Thyroid gland (tissue), 4 donors: ENCODE measurements at regions not wholly inside any gene's neighbourhood (a gene's known extent, or its start where the extent isn't known, plus 50 kb on each side); places are given as distances from the start of the nearest gene placed in this dataset.

Experiments
- DNase-seq, 2 donors: peaks; one replicate each; pipeline ENCODE4 v3.0.0-alpha.2; 2019
- H3K27ac ChIP-seq, 3 donors: fragments of 200-600 bp; sonication (generic); 1 replicate in 2 of 3; 2 replicates in 1 of 3; pipeline ENCODE4 v1.5.1; 2016 to 2019; ENCODE audit warnings: mild to moderate bottlenecking in 1 of 3, moderate library complexity in 1 of 3
- H3K27me3 ChIP-seq: fragments of 200-600 bp; sonication (generic); one replicate; pipeline ENCODE4 v1.5.1; 2019
- H3K36me3 ChIP-seq, 2 donors: fragments of 200-600 bp; sonication (generic); one replicate each; pipeline ENCODE4 v1.5.1; 2016 to 2019
- H3K4me1 ChIP-seq, 2 donors: fragments of 200-600 bp; sonication (generic); one replicate each; pipeline ENCODE4 v1.5.1; 2017 to 2019
- H3K4me3 ChIP-seq, 3 donors: fragments of 200-600 bp; sonication (generic); replicated peaks in 1 of 3; 1 replicate in 2 of 3; 2 replicates in 1 of 3; pipeline ENCODE4 v1.5.1; 2016; ENCODE audit warnings: mild to moderate bottlenecking in 1 of 3
- H3K9me3 ChIP-seq: fragments of 200-600 bp; sonication (generic); one replicate; pipeline ENCODE4 v1.5.1; 2017
- CTCF ChIP-seq, 6 experiments: fragments of 200-600 bp in 3 of 6; fragments of 450-650 bp in 3 of 6; sonication (generic) in 3 of 6; IDR thresholded peaks; one replicate each; pipeline ENCODE4 v1.5.1; 2016 to 2019; ENCODE audit warnings: antibody characterized with exemption in 6 of 6, mild to moderate bottlenecking in 2 of 6, inconsistent platforms in 1 of 6, moderate library complexity in 1 of 6
- POLR2A ChIP-seq, 2 donors: fragments of 450-650 bp; IDR thresholded peaks; one replicate each; pipeline ENCODE4 v1.6.1; 2017; ENCODE audit warnings: antibody characterized with exemption in 2 of 2, mild to moderate bottlenecking in 2 of 2, moderate library complexity in 1 of 2
- WGBS, 2 donors: methylation state at CpG; one replicate each; pipeline ENCODE4 v1.1.5; 2017; 5-methylcytosine and 5-hydroxymethylcytosine counted together
- intact Hi-C: fragments of 100-400 bp; cut with DNase I; formaldehyde crosslinking; loops from one replicate; pipeline ENCODE4 v1.15.1; 2023

DNA sequence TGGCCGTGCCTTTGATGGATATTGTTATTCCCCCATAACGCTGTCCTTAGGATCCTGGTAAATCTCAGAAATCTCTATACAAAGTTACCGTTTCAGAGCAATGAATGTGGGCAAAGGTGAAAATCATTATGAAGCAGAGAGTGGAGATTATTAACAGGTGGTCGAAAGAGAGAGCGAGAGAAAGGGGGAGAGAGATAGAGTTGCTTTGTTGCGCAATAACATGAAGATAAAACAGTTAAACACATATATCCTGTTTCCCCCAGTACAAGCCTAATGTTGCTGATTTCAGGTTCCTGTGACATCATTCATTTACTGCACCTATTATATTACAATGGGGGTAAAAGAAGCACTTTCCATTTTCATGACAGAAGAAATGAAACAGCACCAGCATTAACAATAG, 535.4 kb upstream of the RBFOX1 start:
- TF ChIP-seq CTCF (IDR thresholded peaks at IDR 0.05) (no peak), POLR2A (IDR thresholded peaks at IDR 0.05) (no peak)
- Histone ChIP-seq H3K36me3 (no peaks in the 10 kb centered on the region), H3K4me3 (no peak overlapping the region), H3K4me1 (peaks cover 3 to 6% of the 10 kb centered on the region in 2 donors), H3K27ac (no peak overlapping the region), H3K27me3 (no peaks in the 10 kb centered on the region), H3K9me3 (no peaks in the 10 kb centered on the region)
- no peak for DNase-seq
- intact Hi-C loops = no loop called here
- 76 to 80% methylated on average over 6 of the region's 6 CpGs for WGBS, 2 donors

DNA sequence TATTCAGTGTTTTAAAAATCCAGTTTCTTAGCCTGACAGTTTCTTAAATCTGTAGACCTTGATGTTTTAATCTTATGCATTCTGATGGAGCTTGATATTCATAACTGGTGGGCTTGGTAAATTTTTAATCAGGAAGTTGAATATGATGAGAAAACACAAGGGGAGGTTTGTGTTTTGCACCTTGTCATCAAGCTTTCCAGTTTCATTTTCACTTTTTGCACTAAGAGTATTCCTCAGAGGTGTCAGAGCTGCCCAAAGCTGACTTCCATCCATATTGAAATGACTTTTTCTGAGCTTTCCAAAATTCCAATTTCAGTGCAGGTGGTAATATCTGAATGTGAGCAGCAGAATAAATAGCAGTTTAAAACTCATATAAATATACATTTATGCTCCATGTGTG, 555.0 kb upstream of the RBFOX1 start:
- H3K27me3 ChIP-seq = no peaks in the 10 kb centered on the region
- no peaks in the 10 kb centered on the region for H3K36me3 ChIP-seq
- no peaks in the 10 kb centered on the region for H3K4me1 ChIP-seq
- TF ChIP-seq POLR2A (IDR thresholded peaks at IDR 0.05) = no peak
- TF ChIP-seq CTCF (IDR thresholded peaks at IDR 0.05) = no peak
- intact Hi-C loops = no loop called here
- H3K4me3 ChIP-seq = no peak overlapping the region
- no peaks in the 10 kb centered on the region for H3K9me3 ChIP-seq
- DNase-seq = no peak
- no peak overlapping the region for H3K27ac ChIP-seq

- Histone ChIP-seq H3K36me3 (no peaks in the 10 kb centered on the region), H3K9me3 (no peaks in the 10 kb centered on the region), H3K27ac (no peak overlapping the region), H3K27me3 (no peaks in the 10 kb centered on the region), H3K4me3 (no peak overlapping the region), H3K4me1 (no peaks in the 10 kb centered on the region)
- intact Hi-C loops = no loop called here
- no peak for TF ChIP-seq CTCF (IDR thresholded peaks at IDR 0.05)
- TF ChIP-seq POLR2A (IDR thresholded peaks at IDR 0.05) = no peak
- no peak for DNase-seq
- 91 to 92% methylated on average over 7 of the region's 7 CpGs for WGBS, 2 donors
Measured at GRCh38 chr16:6775712-6776111, 556.9 kb upstream of the RBFOX1 start.

- Histone ChIP-seq H3K4me3 (no peak overlapping the region), H3K27ac (no peak overlapping the region), H3K9me3 (no peaks in the 10 kb centered on the region), H3K36me3 (no peaks in the 10 kb centered on the region), H3K27me3 (no peaks in the 10 kb centered on the region), H3K4me1 (no peaks in the 10 kb centered on the region)
- DNase-seq = no peak
- intact Hi-C loops = no loop called here
- TF ChIP-seq CTCF (IDR thresholded peaks at IDR 0.05) (no peak), POLR2A (IDR thresholded peaks at IDR 0.05) (no peak)
- WGBS, 2 donors = 80 to 82% methylated on average over 4 of the region's 4 CpGs
Measured at GRCh38 chr16:6771956-6772355, 560.7 kb upstream of the RBFOX1 start.

- no peak for TF ChIP-seq CTCF (IDR thresholded peaks at IDR 0.05)
- no peak for TF ChIP-seq POLR2A (IDR thresholded peaks at IDR 0.05)
- Histone ChIP-seq H3K4me3 (no peak overlapping the region), H3K9me3 (no peaks in the 10 kb centered on the region), H3K27ac (no peak overlapping the region), H3K4me1 (no peaks in the 10 kb centered on the region), H3K36me3 (no peaks in the 10 kb centered on the region), H3K27me3 (no peaks in the 10 kb centered on the region)
- DNase-seq = no peak
- 77 to 82% methylated on average over 9 of the region's 9 CpGs for WGBS, 2 donors
- intact Hi-C loops = no loop called here
Measured at GRCh38 chr16:6753553-6753952, 579.1 kb upstream of the RBFOX1 start.
